MM.1S (cell line): ENCODE measurements at regions not wholly inside any gene's neighbourhood (a gene's known extent, or its start where the extent isn't known, plus 50 kb on each side); places are given as distances from the start of the nearest gene placed in this dataset.

Source experiments
- EZH2phosphoT487 ChIP-seq: fragments of 300-600 bp; sonication (generic); IDR thresholded peaks from 2 replicates; pipeline ENCODE4 v1.6.1; 2018; ENCODE audit warnings: antibody characterized with exemption, low read length
- TF ChIP-seq, protein P1 (sequence below): fragments of 300-600 bp; sonication (generic); IDR thresholded peaks from 2 replicates; pipeline ENCODE4 v1.5.1; 2016; ENCODE audit warnings: antibody characterized with exemption, low read length, mixed read lengths

DNA sequence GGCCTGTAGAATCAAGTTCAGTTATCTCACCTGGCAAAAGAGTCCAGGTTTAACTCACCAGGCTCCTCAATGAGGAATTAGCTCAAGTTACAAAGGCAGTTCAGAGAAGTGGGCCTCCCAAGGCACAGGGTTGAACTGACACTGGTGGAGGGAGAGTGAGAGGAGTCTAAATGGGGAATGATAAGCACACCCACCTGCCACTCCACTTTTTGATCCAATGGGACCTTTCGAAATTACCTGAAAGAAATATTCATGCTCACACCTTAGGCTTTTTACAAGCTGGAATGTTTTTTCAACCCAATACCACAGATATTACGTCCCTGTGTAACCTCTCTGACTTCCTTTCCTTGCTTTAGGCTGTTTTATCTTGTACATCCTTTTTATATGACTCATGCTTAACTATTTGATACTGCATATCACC is 642.7 kb upstream of the TENM4 start:
- TF ChIP-seq, protein P1, sequence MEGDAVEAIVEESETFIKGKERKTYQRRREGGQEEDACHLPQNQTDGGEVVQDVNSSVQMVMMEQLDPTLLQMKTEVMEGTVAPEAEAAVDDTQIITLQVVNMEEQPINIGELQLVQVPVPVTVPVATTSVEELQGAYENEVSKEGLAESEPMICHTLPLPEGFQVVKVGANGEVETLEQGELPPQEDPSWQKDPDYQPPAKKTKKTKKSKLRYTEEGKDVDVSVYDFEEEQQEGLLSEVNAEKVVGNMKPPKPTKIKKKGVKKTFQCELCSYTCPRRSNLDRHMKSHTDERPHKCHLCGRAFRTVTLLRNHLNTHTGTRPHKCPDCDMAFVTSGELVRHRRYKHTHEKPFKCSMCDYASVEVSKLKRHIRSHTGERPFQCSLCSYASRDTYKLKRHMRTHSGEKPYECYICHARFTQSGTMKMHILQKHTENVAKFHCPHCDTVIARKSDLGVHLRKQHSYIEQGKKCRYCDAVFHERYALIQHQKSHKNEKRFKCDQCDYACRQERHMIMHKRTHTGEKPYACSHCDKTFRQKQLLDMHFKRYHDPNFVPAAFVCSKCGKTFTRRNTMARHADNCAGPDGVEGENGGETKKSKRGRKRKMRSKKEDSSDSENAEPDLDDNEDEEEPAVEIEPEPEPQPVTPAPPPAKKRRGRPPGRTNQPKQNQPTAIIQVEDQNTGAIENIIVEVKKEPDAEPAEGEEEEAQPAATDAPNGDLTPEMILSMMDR, result no peak
- no peak for TF ChIP-seq EZH2phosphoT487
